ENCODE measurements at regions not wholly inside any gene's neighbourhood (a gene's known extent, or its start where the extent isn't known, plus 50 kb on each side); places are given as distances from the start of the nearest gene placed in this dataset.

- TF ChIP-seq CSRNP3 (CRISPR knock-in tag; IDR thresholded peaks at IDR 0.05) (no peak), OSR1 (CRISPR knock-in tag; IDR thresholded peaks at IDR 0.05) (no peak), ZNF8 (CRISPR knock-in tag; IDR thresholded peaks at IDR 0.05) (no peak), CSDC2 (CRISPR knock-in tag; IDR thresholded peaks at IDR 0.05) (no peak), PATZ1 (CRISPR knock-in tag; IDR thresholded peaks at IDR 0.05; ENCODE audit: borderline replicate concordance) (no peak), ZNF565 (CRISPR knock-in tag; conservative IDR thresholded peaks at IDR 0.05; ENCODE audit: low read depth) (no peak), ZFP3 (CRISPR knock-in tag; IDR thresholded peaks at IDR 0.05) (no peak), TCF4 (CRISPR knock-in tag; IDR thresholded peaks at IDR 0.05; ENCODE audit: borderline replicate concordance) (no peak), RARB (CRISPR knock-in tag; IDR thresholded peaks at IDR 0.05) (no peak), PPARA (CRISPR knock-in tag; IDR thresholded peaks at IDR 0.05; ENCODE audit: borderline replicate concordance) (no peak), ZNF70 (CRISPR knock-in tag; IDR thresholded peaks at IDR 0.05) (no peak), TOX (CRISPR knock-in tag; IDR thresholded peaks at IDR 0.05; ENCODE audit: borderline replicate concordance) (no peak), BACH2 (CRISPR knock-in tag; IDR thresholded peaks at IDR 0.05; ENCODE audit: borderline replicate concordance) (no peak), ZC3H10 (CRISPR knock-in tag; IDR thresholded peaks at IDR 0.05) (no peak), ARNTL (CRISPR knock-in tag; IDR thresholded peaks at IDR 0.05; ENCODE audit: borderline replicate concordance, low read depth) (no peak), SNAI2 (CRISPR knock-in tag; IDR thresholded peaks at IDR 0.05) (no peak), GLIS3 (CRISPR knock-in tag; IDR thresholded peaks at IDR 0.05) (no peak), ESRRG (CRISPR knock-in tag; IDR thresholded peaks at IDR 0.05) (no peak)
- TF ChIP-seq, protein P1, sequence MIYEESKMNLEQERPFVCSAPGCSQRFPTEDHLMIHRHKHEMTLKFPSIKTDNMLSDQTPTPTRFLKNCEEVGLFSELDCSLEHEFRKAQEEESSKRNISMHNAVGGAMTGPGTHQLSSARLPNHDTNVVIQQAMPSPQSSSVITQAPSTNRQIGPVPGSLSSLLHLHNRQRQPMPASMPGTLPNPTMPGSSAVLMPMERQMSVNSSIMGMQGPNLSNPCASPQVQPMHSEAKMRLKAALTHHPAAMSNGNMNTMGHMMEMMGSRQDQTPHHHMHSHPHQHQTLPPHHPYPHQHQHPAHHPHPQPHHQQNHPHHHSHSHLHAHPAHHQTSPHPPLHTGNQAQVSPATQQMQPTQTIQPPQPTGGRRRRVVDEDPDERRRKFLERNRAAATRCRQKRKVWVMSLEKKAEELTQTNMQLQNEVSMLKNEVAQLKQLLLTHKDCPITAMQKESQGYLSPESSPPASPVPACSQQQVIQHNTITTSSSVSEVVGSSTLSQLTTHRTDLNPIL (CRISPR knock-in tag; IDR thresholded peaks at IDR 0.05; ENCODE audit: low read depth) = no peak
- no peak for ATAC-seq
These were observed 467.7 kb upstream of the SALL3 start for GRCh38 chr18:78511666-78512601.

- no peak for ATAC-seq
- no peak for TF ChIP-seq RARB (CRISPR knock-in tag; IDR thresholded peaks at IDR 0.05)
- no peak for TF ChIP-seq TCF4 (CRISPR knock-in tag; IDR thresholded peaks at IDR 0.05; ENCODE audit: borderline replicate concordance)
- TF ChIP-seq PATZ1 (CRISPR knock-in tag; IDR thresholded peaks at IDR 0.05; ENCODE audit: borderline replicate concordance) = no peak
- TF ChIP-seq, protein P1 (CRISPR knock-in tag; IDR thresholded peaks at IDR 0.05; ENCODE audit: low read depth) = no peak
- TF ChIP-seq GLIS3 (CRISPR knock-in tag; IDR thresholded peaks at IDR 0.05) = no peak
- TF ChIP-seq ZFP30 (CRISPR knock-in tag; IDR thresholded peaks at IDR 0.05) = no peak
- no peak for TF ChIP-seq ESRRG (CRISPR knock-in tag; IDR thresholded peaks at IDR 0.05)
- TF ChIP-seq POU6F1 (CRISPR knock-in tag; IDR thresholded peaks at IDR 0.05; ENCODE audit: borderline replicate concordance, low read depth) = no peak
- no peak for TF ChIP-seq ZNF565 (CRISPR knock-in tag; conservative IDR thresholded peaks at IDR 0.05; ENCODE audit: low read depth)
- no peak for TF ChIP-seq PPARA (CRISPR knock-in tag; IDR thresholded peaks at IDR 0.05; ENCODE audit: borderline replicate concordance)
These were observed 464.5 kb upstream of the SALL3 start for GRCh38 chr18:78514910-78515670.
